Lower lobe of right lung (tissue), 2 donors: ENCODE measurements at regions not wholly inside any gene's neighbourhood (a gene's known extent, or its start where the extent isn't known, plus 50 kb on each side); places are given as distances from the start of the nearest gene placed in this dataset.

Source experiments
- ATAC-seq, 2 donors: fragments of 200-7000 bp; cut with Tn5 transposase; one replicate each; pipeline ENCODE4 v1.9.1; 2020 to 2022; ENCODE audit warnings: mild to moderate bottlenecking in 2 of 2, moderate library complexity in 2 of 2
- DNase-seq: peaks from one replicate; pipeline ENCODE4 v3.0.0-alpha.2; 2020
- H3K27ac ChIP-seq: fragments of 200-600 bp; one replicate; pipeline ENCODE4 v1.8.0; 2022
- H3K27me3 ChIP-seq: fragments of 200-600 bp; one replicate; pipeline ENCODE4 v1.8.0; 2022; ENCODE audit warnings: low read depth
- H3K36me3 ChIP-seq: fragments of 200-600 bp; one replicate; pipeline ENCODE4 v1.8.0; 2022; ENCODE audit warnings: mild to moderate bottlenecking
- H3K4me1 ChIP-seq: fragments of 200-600 bp; one replicate; pipeline ENCODE4 v1.8.0; 2022
- H3K4me3 ChIP-seq: fragments of 200-600 bp; one replicate; pipeline ENCODE4 v1.8.0; 2022; ENCODE audit warnings: mild to moderate bottlenecking
- H3K9me3 ChIP-seq: fragments of 200-600 bp; one replicate; pipeline ENCODE4 v1.8.0; 2022
- CTCF ChIP-seq: fragments of 200-600 bp; IDR thresholded peaks from one replicate; pipeline ENCODE4 v1.8.0; 2022; ENCODE audit warnings: antibody characterized with exemption, mild to moderate bottlenecking
- intact Hi-C: fragments of 100-400 bp; cut with DNase I; formaldehyde crosslinking; loops from one replicate; pipeline ENCODE4 v1.11.0; 2022
- donor health status: DM: no; HTN: yes; CAD: no; lungs with severe emphysema.

GRCh38 chr6:68313911-68314310 lies 321.2 kb upstream of the ADGRB3 start:
- DNase-seq = no peak
- H3K36me3 ChIP-seq = no peaks in the 10 kb centered on the region
- intact Hi-C loops = no loop called here
- H3K27me3 ChIP-seq = no peaks in the 10 kb centered on the region
- H3K4me1 ChIP-seq = no peaks in the 10 kb centered on the region
- H3K9me3 ChIP-seq = no peaks in the 10 kb centered on the region
- peak; percentile 12 for TF ChIP-seq CTCF
- H3K4me3 ChIP-seq = no peak overlapping the region
- H3K27ac ChIP-seq = no peak overlapping the region
- no peak for ATAC-seq

- no peaks in the 10 kb centered on the region for H3K4me1 ChIP-seq
- intact Hi-C loops = no loop called here
- H3K4me3 ChIP-seq = no peak overlapping the region
- H3K9me3 ChIP-seq = no peaks in the 10 kb centered on the region
- no peaks in the 10 kb centered on the region for H3K27me3 ChIP-seq
- DNase-seq = no peak
- no peak for ATAC-seq
- no peak overlapping the region for H3K27ac ChIP-seq
- TF ChIP-seq CTCF = no peak
- H3K36me3 ChIP-seq = no peaks in the 10 kb centered on the region
Observed at GRCh38 chr6:68307301-68307700, 327.8 kb upstream of the ADGRB3 start.

- Histone ChIP-seq H3K36me3 (no peaks in the 10 kb centered on the region), H3K4me3 (no peak overlapping the region), H3K27ac (no peak overlapping the region), H3K9me3 (no peaks in the 10 kb centered on the region), H3K4me1 (no peaks in the 10 kb centered on the region), H3K27me3 (no peaks in the 10 kb centered on the region)
- DNase-seq (no peak), ATAC-seq (no peak)
- intact Hi-C loops = no loop called here
- no peak for TF ChIP-seq CTCF
Observed at GRCh38 chr6:68296126-68296525, 339.0 kb upstream of the ADGRB3 start.

- Histone ChIP-seq H3K36me3 (no peaks in the 10 kb centered on the region), H3K27ac (no peak overlapping the region), H3K27me3 (no peaks in the 10 kb centered on the region), H3K4me3 (no peak overlapping the region), H3K4me1 (no peaks in the 10 kb centered on the region), H3K9me3 (no peaks in the 10 kb centered on the region)
- no peak for ATAC-seq
- TF ChIP-seq CTCF = no peak
- DNase-seq = no peak
- intact Hi-C loops = no loop called here
Observed at GRCh38 chr6:68282646-68283045, 352.4 kb upstream of the ADGRB3 start.

GRCh38 chr6:68279793-68280557 lies 355.1 kb upstream of the ADGRB3 start:
- Histone ChIP-seq H3K9me3 (no peaks in the 10 kb centered on the region), H3K4me3 (no peak overlapping the region), H3K27ac (no peak overlapping the region), H3K4me1 (no peaks in the 10 kb centered on the region), H3K36me3 (no peaks in the 10 kb centered on the region), H3K27me3 (no peaks in the 10 kb centered on the region)
- TF ChIP-seq CTCF = no peak
- ATAC-seq = peak; percentile 61 to 74
- intact Hi-C loops = no loop called here
- DNase-seq = peak; percentile 51
